Naive thymus-derived CD4-positive, alpha-beta T cell (primary cell): ENCODE measurements at regions not wholly inside any gene's neighbourhood (a gene's known extent, or its start where the extent isn't known, plus 50 kb on each side); places are given as distances from the start of the nearest gene placed in this dataset.

Experiments used
- ATAC-seq: fragments of 150-1000 bp; cut with Tn5 transposase; 2 replicates; pipeline ENCODE4 v1.10.0; 2021; ENCODE audit warnings: mild to moderate bottlenecking, moderate library complexity
- CTCF ChIA-PET: fragments of 350-600 bp; sonication (Branson Sonifier 250); formaldehyde crosslinking; loops from one replicate; lab custom pipeline; 2021; ENCODE audit warnings: antibody characterized with exemption; lab: Charles Lee
- POLR2A ChIA-PET: fragments of 350-600 bp; sonication (Branson Sonifier 250); formaldehyde crosslinking; loops from one replicate; lab custom pipeline; 2021; ENCODE audit warnings: antibody characterized with exemption, inconsistent platforms; lab: Charles Lee
- DNase-seq, 9 donors: peaks; one replicate each; pipeline versions ENCODE4 v3.0.0 to v3.0.0-alpha.2; 2020 to 2022; ENCODE audit warnings: mixed read lengths in 1 of 9
- H3K27ac ChIP-seq: one replicate; pipeline ENCODE4 v1.7.0; 2013; ENCODE audit warnings: mild to moderate bottlenecking, low read depth, low read length, moderate library complexity
- H3K27me3 ChIP-seq, 2 donors: one replicate each; pipeline ENCODE4 v1.7.0; 2013; ENCODE audit warnings: low read length in 2 of 2, mild to moderate bottlenecking in 2 of 2, moderate library complexity in 2 of 2; ENCODE audit not compliant: control insufficient read depth in 2 of 2, insufficient read depth in 2 of 2
- H3K36me3 ChIP-seq, 3 experiments: 1 replicate in 2 of 3; 2 replicates in 1 of 3; pipeline ENCODE4 v1.7.0; 2013; ENCODE audit warnings: low read length in 3 of 3, mild to moderate bottlenecking in 3 of 3, moderate library complexity in 1 of 3; ENCODE audit not compliant: insufficient read depth in 3 of 3, control insufficient read depth in 2 of 3
- H3K4me1 ChIP-seq, 2 donors: one replicate each; pipeline ENCODE4 v1.7.0; 2013; ENCODE audit warnings: low read length in 2 of 2, mild to moderate bottlenecking in 2 of 2, moderate library complexity in 1 of 2; ENCODE audit not compliant: control insufficient read depth in 2 of 2, insufficient read depth in 2 of 2
- H3K4me3 ChIP-seq: 2 replicates; pipeline ENCODE4 v1.7.0; 2013; ENCODE audit warnings: mild to moderate bottlenecking, low read length
- H3K9me3 ChIP-seq, 3 experiments: 1 replicate in 2 of 3; 2 replicates in 1 of 3; pipeline ENCODE4 v1.7.0; 2013; ENCODE audit warnings: low read length in 3 of 3; ENCODE audit not compliant: control insufficient read depth in 2 of 3
- H3K27ac Mint-ChIP-seq, 9 donors: one replicate each; pipeline ENCODE4 v1.8.0; 2020 to 2022; ENCODE audit warnings: mixed read lengths in 9 of 9, mild to moderate bottlenecking in 8 of 9, moderate library complexity in 5 of 9, inconsistent platforms in 2 of 9
- H3K27me3 Mint-ChIP-seq, 5 donors: one replicate each; pipeline ENCODE4 v1.8.0; 2021 to 2022; ENCODE audit warnings: mixed read lengths in 5 of 5, mild to moderate bottlenecking in 1 of 5
- H3K36me3 Mint-ChIP-seq, 5 donors: one replicate each; pipeline ENCODE4 v1.8.0; 2020 to 2022; ENCODE audit warnings: mixed read lengths in 5 of 5, mild to moderate bottlenecking in 3 of 5, inconsistent platforms in 1 of 5
- H3K4me1 Mint-ChIP-seq, 7 donors: one replicate each; pipeline ENCODE4 v1.8.0; 2020 to 2022; ENCODE audit warnings: mixed read lengths in 7 of 7, mild to moderate bottlenecking in 3 of 7, inconsistent platforms in 1 of 7
- H3K4me3 Mint-ChIP-seq, 10 donors: one replicate each; pipeline ENCODE4 v1.8.0; 2020 to 2022; ENCODE audit warnings: mild to moderate bottlenecking in 10 of 10, mixed read lengths in 10 of 10, moderate library complexity in 6 of 10, inconsistent platforms in 2 of 10
- H3K9me3 Mint-ChIP-seq, 11 donors: one replicate each; pipeline ENCODE4 v1.8.0; 2020 to 2022; ENCODE audit warnings: mixed read lengths in 11 of 11, mild to moderate bottlenecking in 4 of 11, inconsistent platforms in 1 of 11, moderate library complexity in 1 of 11
- intact Hi-C, 2 donors: fragments of 100-400 bp; cut with micrococcal nuclease; formaldehyde crosslinking; loops; one replicate each; pipeline ENCODE4 v1.15.1; 2023

DNA sequence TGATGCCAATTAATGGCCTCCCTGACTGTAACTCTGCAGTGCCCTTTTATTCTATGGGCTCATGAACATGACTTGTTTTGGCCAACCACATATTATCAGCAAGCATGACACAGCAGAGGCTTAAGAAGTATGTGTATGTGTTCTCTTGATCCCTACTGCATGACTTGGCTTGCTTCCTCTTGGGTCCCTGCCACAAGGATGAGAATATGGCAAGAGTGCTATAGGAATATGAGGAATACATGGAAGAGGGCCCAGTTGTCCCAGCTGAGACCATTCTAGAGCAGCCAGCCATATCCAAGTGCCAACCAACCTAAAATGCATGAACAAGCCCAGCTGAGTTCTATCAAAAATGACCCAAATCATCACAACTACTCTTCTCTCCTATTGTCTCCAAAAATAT is 576.7 kb upstream of the PCDH9 start:
- Mint-ChIP-seq H3K4me1 (no peaks in the 10 kb centered on the region), H3K9me3 (peaks cover 0 to 34% (median 7%) of the 10 kb centered on the region in 11 donors)

DNA sequence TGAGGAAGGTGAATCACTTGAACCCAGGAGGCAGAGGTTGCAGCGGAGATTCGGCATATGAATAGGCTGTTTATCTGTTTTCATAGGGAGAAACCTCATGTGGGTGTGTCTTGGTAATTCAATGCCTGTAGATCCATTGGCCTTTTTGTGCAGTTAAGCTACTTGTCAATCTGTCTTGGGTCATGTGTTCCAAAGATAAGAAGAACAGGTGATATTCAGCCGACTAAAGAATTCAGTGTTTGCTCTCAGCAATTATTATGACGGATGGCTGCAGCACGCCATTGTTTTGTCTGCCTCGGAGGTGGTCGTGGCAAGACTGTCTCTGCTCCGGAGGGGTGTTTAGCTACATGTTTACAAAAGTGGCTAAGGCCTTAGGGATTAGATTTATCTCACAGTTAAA is 573.0 kb upstream of the PCDH9 start:
- no peak overlapping the region for H3K27ac Mint-ChIP-seq
- no peak for DNase-seq
- H3K27me3 ChIP-seq: no peaks in the 10 kb centered on the region

More for the DNA sequence above, 576.7 kb upstream of the PCDH9 start:
- no peaks in the 10 kb centered on the region for H3K27me3 ChIP-seq
- no peak for DNase-seq
- H3K27ac ChIP-seq: no peak overlapping the region
- Mint-ChIP-seq H3K27me3 (no peaks in the 10 kb centered on the region), H3K4me3 (no peak overlapping the region), H3K27ac (no peak overlapping the region), H3K36me3 (no peaks in the 10 kb centered on the region)
- no peaks in the 10 kb centered on the region for H3K9me3 ChIP-seq
- no peak for ATAC-seq
- no peaks in the 10 kb centered on the region for H3K4me1 ChIP-seq
- intact Hi-C loops: no loop called here
- no peaks in the 10 kb centered on the region for H3K36me3 ChIP-seq
- CTCF ChIA-PET: no interaction called here
- POLR2A ChIA-PET: no interaction called here
- no peak overlapping the region for H3K4me3 ChIP-seq

DNA sequence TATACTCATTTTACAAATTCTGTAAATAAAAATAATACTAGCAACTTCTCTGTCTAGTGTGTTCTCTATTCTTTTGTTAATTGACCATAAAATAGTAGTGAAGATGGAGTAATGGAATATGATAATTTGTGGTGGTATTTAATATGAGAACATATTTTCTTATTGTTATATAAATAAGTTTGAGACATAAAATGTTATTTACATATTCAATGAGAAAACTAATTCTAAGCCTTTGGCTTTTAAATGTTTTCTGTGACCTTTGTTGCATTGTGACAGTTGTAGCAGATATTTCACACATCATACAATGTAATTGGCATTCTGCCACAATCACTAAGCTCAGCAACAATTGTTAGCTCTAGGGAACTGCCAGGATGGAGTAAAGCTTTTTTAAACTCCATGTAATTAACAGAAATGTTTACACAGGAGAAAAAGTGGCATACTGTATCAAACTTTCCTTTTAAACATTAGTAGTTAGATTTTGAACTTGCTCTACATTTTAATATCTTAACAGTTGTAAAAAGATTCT is 562.1 kb upstream of the PCDH9 start:
- ATAC-seq (no peak), DNase-seq (no peak)
- intact Hi-C loops: no loop called here
- no peak overlapping the region for H3K27ac Mint-ChIP-seq
- Histone ChIP-seq H3K36me3 (no peaks in the 10 kb centered on the region), H3K27me3 (no peaks in the 10 kb centered on the region), H3K4me1 (no peaks in the 10 kb centered on the region), H3K4me3 (no peak overlapping the region), H3K27ac (no peak overlapping the region), H3K9me3 (no peaks in the 10 kb centered on the region)
- no peak overlapping the region for H3K4me3 Mint-ChIP-seq
- POLR2A ChIA-PET: no interaction called here
- no peaks in the 10 kb centered on the region for H3K36me3 Mint-ChIP-seq
- CTCF ChIA-PET: no interaction called here
- no peaks in the 10 kb centered on the region for H3K27me3 Mint-ChIP-seq
- peaks cover 0 to 11% (median 3%) of the 10 kb centered on the region in 11 donors for H3K9me3 Mint-ChIP-seq
- H3K4me1 Mint-ChIP-seq: no peaks in the 10 kb centered on the region

More for the DNA sequence above, 573.0 kb upstream of the PCDH9 start:
- intact Hi-C loops: no loop called here
- peaks cover 0 to 32% (median 8%) of the 10 kb centered on the region in 11 donors for H3K9me3 Mint-ChIP-seq
- no peaks in the 10 kb centered on the region for H3K4me1 ChIP-seq
- H3K4me3 Mint-ChIP-seq: no peak overlapping the region
- no peaks in the 10 kb centered on the region for H3K9me3 ChIP-seq
- ATAC-seq: no peak
- no peak overlapping the region for H3K27ac ChIP-seq
- H3K36me3 Mint-ChIP-seq: no peaks in the 10 kb centered on the region
- H3K27me3 Mint-ChIP-seq: no peaks in the 10 kb centered on the region
- no peak overlapping the region for H3K4me3 ChIP-seq
- POLR2A ChIA-PET: no interaction called here
- no peaks in the 10 kb centered on the region for H3K36me3 ChIP-seq
- CTCF ChIA-PET: interaction anchor here (0.6 kb wide), 1 partner anchor 13 kb away, joined by 5 read pairs; no protein-coding TSS in a partner anchor
- H3K4me1 Mint-ChIP-seq: no peaks in the 10 kb centered on the region

DNA sequence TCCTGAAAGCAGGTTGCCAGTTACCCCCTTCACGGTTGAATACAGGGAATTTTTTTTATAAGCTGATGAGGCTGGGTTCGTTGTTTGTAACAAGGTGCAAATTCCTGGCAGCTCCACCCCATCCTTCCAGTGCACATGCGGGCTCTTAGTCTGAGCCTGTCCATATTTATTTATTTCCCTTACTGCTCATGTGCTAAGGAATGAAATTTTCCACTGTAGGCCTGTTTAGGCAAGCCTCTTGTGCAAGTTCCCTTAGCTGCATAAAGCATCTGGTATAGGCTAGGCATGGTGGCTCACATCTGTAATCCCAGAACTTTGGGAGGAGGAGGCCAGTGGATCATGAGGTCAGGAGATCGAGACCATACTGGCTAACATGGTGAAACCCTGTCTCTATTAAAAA is 560.9 kb upstream of the PCDH9 start:
- H3K9me3 Mint-ChIP-seq: peaks cover 0 to 11% (median 3%) of the 10 kb centered on the region in 11 donors
- H3K9me3 ChIP-seq: no peaks in the 10 kb centered on the region
- ATAC-seq: no peak
- intact Hi-C loops: no loop called here
- no peak overlapping the region for H3K4me3 ChIP-seq
- ChIA-PET POLR2A (no interaction called here), CTCF (no interaction called here)
- H3K36me3 Mint-ChIP-seq: no peaks in the 10 kb centered on the region
- no peak overlapping the region for H3K27ac Mint-ChIP-seq
- no peaks in the 10 kb centered on the region for H3K4me1 ChIP-seq
- no peaks in the 10 kb centered on the region for H3K27me3 Mint-ChIP-seq
- H3K27me3 ChIP-seq: no peaks in the 10 kb centered on the region
- no peak for DNase-seq
- H3K36me3 ChIP-seq: no peaks in the 10 kb centered on the region
- no peak overlapping the region for H3K4me3 Mint-ChIP-seq
- H3K27ac ChIP-seq: no peak overlapping the region
- no peaks in the 10 kb centered on the region for H3K4me1 Mint-ChIP-seq

DNA sequence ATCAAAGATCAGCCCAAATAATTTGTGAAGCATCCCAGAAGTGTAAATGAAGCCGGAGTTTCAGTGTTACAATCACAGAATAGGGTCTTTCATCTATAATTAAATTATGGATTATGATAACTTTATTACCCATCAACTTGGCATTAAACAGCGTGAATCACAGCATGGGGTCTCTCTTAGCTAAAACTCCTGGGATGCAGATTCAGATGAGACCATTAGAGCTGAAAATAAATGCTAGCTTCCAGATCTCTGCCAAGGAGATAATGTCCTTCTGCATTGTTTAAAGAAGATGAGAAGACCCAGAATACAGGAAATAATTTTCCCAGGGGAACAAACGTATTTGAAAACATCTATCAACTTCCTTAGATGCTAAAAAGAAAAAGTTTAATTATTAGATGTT is 546.0 kb upstream of the PCDH9 start:
- ATAC-seq: no peak
- ChIA-PET CTCF (no interaction called here), POLR2A (no interaction called here)

DNA sequence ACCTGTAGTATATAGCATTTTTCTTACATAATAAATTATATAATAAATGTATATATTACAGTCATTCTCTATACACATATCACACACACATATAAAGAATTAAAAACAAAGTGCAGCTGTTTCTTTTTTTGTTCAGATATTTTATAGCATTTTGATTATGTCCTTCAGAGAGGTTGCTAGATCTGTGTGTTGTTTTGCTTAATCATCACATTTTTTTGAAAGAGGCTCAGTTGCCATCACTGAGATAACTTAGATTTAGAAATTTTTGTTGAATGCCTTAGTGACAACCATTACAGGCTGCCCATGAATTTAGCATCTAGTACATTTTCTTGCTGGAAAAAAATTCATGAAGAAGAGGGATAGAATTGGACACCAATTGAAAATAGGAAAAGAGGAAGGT is 545.2 kb upstream of the PCDH9 start:
- H3K27ac ChIP-seq: no peak overlapping the region
- Mint-ChIP-seq H3K4me1 (no peaks in the 10 kb centered on the region), H3K4me3 (no peak overlapping the region), H3K9me3 (peaks cover 0 to 8% (median 5%) of the 10 kb centered on the region in 11 donors), H3K27ac (no peak overlapping the region), H3K36me3 (no peaks in the 10 kb centered on the region), H3K27me3 (no peaks in the 10 kb centered on the region)
- no peaks in the 10 kb centered on the region for H3K4me1 ChIP-seq
- H3K4me3 ChIP-seq: no peak overlapping the region
- DNase-seq (no peak), ATAC-seq (no peak)
- H3K36me3 ChIP-seq: no peaks in the 10 kb centered on the region
- H3K27me3 ChIP-seq: no peaks in the 10 kb centered on the region
- intact Hi-C loops: no loop called here
- ChIA-PET CTCF (no interaction called here), POLR2A (no interaction called here)
- no peaks in the 10 kb centered on the region for H3K9me3 ChIP-seq

More for the DNA sequence above, 546.0 kb upstream of the PCDH9 start:
- H3K27me3 Mint-ChIP-seq: no peaks in the 10 kb centered on the region
- Histone ChIP-seq H3K9me3 (no peaks in the 10 kb centered on the region), H3K36me3 (no peaks in the 10 kb centered on the region), H3K27ac (no peak overlapping the region), H3K27me3 (no peaks in the 10 kb centered on the region), H3K4me3 (no peak overlapping the region), H3K4me1 (no peaks in the 10 kb centered on the region)
- no peaks in the 10 kb centered on the region for H3K36me3 Mint-ChIP-seq
- H3K4me1 Mint-ChIP-seq: no peaks in the 10 kb centered on the region
- no peak overlapping the region for H3K27ac Mint-ChIP-seq
- H3K9me3 Mint-ChIP-seq: peaks cover 0 to 8% (median 5%) of the 10 kb centered on the region in 11 donors
- H3K4me3 Mint-ChIP-seq: no peak overlapping the region
- intact Hi-C loops: no loop called here
- DNase-seq: no peak

DNA sequence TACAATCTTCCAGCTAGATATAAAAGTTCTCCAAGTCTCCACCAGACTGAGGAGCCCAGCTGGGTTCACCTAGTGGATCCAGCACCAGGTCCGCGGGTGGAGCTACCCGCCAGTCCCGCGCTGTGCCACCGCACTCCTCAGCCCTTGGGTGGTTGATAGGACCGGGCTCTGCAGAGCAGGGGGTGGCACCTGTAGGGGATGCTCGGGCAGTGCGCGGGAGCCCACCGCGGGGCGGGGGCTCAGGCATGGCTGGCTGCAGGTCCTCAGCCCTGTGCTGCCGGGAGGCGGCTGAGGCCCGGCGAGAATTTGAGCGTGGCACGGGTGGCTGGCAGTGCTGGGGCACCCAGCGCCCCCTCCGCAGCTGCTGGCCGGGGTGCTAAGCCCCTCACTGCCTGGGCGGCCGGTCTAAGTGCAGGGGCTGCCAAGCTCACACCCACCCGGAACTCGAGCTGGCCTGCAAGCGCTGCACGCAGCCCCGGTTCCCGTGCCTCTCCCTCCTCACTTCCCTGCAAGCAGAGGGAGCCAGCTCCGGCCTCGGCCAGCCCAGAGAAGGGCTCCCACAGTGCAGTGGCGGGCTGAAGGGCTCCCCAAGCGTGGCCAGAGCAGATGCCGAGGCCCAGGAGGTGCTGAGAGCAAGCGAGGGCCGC is 542.8 kb upstream of the PCDH9 start:
- ATAC-seq (no peak), DNase-seq (no peak)
- H3K4me3 Mint-ChIP-seq: no peak overlapping the region
- intact Hi-C loops: no loop called here
- no peaks in the 10 kb centered on the region for H3K27me3 Mint-ChIP-seq
- H3K27me3 ChIP-seq: no peaks in the 10 kb centered on the region
- no peak overlapping the region for H3K27ac ChIP-seq
- CTCF ChIA-PET: no interaction called here
- no peaks in the 10 kb centered on the region for H3K9me3 ChIP-seq
- H3K4me1 ChIP-seq: no peaks in the 10 kb centered on the region
- H3K36me3 ChIP-seq: no peaks in the 10 kb centered on the region
- H3K36me3 Mint-ChIP-seq: no peaks in the 10 kb centered on the region
- no peak overlapping the region for H3K27ac Mint-ChIP-seq
- peaks cover 0 to 10% (median 6%) of the 10 kb centered on the region in 11 donors for H3K9me3 Mint-ChIP-seq
- H3K4me1 Mint-ChIP-seq: no peaks in the 10 kb centered on the region
- POLR2A ChIA-PET: no interaction called here
- no peak overlapping the region for H3K4me3 ChIP-seq
